ENCODE measurements at regions not wholly inside any gene's neighbourhood (a gene's known extent, or its start where the extent isn't known, plus 50 kb on each side); places are given as distances from the start of the nearest gene placed in this dataset.
"Not testable (repeated sequence)": the region's sequence is repeated elsewhere in the genome, so short reads cannot be mapped to it uniquely, and the experiment has no call there.

DNA sequence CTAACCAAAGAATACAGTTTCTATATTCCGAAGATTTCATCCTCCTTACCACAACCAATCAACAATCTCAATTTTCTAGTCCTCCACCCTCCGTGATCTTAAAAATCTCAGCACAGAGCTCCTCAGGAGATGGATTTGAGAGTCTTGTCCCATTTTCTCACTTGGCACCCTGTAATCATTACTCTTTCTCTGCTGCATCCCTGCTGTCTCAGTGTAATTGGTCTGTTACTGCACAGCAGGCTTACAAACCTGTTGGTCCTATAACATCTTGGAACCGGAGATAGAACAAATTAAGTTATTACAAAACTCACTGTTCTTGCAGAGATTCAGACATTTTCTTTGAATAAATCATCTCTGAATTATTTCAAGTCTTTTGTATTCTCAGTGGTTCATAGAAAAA lies 1227.2 kb downstream of the JRKL start:
- no peak for DNase-seq

DNA sequence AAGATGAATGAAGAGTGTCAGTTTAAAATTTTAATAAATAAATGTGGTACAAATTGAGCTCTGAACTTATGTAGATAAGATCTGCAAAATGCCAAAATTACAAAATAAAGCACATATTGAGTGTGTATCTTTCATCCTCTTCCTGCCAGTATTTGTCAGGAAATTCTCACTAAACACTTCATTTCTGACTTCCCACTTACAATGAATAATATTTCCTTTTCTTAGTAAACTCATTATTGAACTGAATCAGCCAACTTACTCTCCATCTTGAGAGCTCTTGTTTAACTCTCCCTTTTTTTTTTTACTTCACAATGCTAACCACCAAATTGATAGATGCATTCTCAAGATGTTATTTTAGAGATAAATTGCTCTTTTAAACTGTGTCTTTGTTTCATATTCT lies 1230.2 kb downstream of the JRKL start:
- no peak for DNase-seq

DNA sequence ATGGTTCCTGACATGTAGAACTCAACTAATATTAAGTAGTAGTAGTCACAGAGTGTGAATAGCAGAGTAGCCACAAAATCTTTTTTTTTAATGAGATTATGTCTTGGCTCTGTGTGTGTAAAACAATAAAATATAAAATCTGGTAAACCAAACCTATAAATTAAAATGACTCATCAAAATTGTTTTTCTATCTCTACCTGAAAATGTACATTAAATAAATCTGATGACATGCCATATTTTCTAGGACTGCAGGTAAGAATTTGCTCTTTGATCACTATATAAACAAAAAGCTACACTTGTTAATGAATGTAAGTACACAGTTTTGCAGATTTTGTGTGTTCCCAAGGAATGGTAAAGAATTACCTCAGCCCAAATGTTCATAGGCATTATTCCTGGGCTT lies 1231.5 kb downstream of the JRKL start:
- DNase-seq = no peak

DNA sequence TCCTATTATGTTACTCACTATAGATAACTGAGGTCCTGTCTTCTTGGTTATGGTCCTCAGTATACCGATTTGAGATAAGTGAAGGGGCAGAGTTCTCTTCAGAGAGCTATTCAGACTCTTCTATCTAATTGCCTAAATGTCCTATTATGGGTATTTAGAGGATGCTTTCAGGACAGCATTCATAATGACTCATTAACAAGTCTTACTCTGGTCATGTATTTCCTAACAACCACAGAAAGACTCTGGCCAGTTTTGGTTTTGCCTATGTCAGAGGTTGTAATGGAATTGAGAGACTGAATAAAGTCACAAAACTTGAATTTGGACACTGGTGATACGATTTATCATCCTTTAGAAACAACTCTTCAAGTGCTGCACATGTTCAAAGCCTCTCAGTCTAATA lies 1233.0 kb downstream of the JRKL start:
- no peak for DNase-seq

DNA sequence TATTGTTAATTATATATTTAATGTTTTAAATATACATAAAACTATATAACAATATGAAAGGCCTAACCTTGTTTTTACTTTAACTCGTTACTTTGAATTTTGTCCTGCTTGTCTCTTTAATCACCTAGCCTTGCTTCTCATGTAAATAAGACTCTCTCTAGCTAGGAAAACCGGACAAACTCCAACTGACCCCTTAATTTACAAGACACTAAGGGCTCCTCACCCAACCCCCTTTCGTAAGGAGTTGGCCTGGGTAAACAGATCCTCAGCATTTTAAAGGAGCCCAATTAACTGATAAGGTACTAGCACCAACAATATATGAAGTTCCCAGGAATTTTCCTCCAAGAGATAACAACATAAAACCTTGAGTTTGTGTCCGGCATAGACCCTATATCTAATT lies 1246.9 kb downstream of the JRKL start:
- DNase-seq = not testable (repeated sequence)

DNA sequence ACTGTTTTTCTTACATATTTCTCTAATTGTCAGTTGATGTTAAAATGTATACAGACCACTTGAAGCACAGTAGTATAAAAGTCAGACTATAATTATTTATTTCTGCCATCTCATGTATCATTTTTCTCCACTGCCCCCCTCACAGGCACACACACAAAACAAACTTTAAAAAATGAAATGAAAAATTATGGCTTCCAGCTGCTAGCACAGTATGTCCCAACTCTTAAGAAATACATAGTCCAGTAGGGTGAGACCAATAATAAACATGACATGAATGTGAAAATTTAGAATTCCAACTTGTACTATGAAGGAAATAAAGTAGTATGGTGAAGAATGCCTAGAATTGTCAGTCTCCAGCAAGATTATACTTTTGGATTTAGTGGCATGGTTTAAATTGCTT lies 1247.9 kb downstream of the JRKL start:
- no peak for DNase-seq

DNA sequence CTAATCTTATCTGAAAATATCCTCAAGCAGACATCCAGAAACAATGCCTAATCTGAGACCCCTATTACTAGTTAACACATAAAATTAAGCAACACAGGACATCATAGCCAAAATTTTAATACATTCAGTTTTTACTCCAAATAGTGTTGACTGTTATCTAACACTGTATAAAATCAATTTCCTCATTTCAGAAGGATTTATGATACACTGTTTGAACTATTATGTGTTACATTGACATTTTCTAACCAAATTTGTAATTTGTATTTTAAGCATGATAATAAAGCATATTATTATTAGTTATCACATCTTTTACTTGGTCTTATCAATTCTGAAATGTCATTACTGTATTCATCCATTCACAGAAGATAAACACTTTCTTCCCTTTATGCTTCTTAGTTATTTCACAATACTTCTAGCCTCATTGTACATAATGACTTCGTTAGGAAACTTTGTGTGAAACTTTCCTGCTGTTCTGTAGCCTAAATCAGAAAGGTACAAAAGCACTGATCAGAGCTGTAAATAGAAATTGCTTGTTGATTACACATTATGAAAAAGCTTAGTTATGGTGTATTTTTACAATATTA lies 1248.9 kb downstream of the JRKL start:
- DNase-seq = no peak

DNA sequence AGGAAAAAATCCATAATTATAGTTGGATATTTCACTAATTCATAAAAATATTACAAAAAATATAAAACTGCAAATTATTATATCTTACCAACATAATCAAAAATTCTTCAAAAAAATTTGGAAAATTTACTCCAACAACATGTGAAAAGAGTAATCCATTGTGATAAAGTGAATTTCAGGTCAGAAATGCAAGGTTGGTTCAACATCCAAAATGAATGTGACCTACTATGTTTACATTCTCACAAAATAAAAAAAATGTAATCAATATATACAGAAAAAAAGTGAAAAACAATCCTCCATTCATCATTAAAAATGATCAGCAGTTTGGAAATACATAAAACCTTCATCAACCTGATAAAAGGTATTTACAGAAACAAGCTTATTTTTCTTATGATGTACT lies 1252.2 kb downstream of the JRKL start:
- no peak for DNase-seq

DNA sequence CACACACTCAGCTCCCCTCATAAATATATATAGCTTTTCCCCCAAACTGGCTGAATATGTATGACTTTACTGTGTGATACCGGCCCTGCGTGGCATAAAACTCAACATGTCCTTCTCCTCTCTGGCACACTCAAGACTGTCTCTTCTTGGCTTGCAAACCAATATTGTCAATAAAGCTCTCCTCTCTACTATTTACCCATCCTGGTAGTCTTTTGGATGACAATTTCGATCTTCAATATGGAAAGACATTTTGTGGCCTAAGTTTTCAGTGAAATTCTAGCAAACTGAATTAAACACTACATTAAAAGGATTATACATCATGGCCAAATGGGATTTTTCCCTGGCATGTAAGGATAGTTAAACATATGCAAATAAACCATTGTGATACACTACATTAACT lies 1255.9 kb downstream of the JRKL start:
- no peak for DNase-seq

DNA sequence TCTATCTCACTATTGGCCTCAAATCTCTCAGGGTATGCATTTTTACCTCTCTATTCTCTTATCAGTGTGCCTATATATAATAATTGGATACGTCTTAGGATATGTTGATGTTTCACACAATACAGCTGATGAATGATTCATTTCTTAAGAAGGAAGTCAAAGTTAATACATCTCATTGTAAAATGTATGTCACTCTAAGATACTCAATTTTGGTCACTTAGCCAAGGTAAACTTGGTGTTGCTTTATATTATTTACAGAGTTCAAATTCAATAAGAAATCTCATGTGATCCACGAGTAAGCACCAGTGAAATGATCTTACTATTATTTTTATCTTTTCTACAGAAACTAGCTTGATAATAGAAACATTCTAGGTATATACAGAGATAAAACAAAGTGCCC lies 1266.5 kb downstream of the JRKL start:
- no peak for DNase-seq

DNA sequence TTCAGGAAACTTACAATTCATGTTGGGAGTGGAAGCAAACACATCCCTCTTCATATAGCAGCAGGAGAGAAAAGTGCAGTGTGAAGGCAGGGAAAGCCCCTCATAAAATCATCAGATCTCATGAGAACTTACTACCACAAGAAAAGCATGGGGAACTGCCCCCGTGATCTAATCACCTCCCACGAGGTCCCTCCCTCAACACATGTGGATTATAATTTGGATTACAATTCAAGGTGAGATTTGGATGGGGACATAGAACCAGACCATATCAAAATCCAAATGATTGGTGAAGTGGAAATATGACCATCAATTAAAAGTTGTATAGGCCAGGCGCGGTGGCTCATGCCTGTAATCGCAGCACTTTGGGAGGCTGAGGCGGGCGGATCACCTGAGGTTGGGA lies 1268.0 kb downstream of the JRKL start:
- DNase-seq = no peak

DNA sequence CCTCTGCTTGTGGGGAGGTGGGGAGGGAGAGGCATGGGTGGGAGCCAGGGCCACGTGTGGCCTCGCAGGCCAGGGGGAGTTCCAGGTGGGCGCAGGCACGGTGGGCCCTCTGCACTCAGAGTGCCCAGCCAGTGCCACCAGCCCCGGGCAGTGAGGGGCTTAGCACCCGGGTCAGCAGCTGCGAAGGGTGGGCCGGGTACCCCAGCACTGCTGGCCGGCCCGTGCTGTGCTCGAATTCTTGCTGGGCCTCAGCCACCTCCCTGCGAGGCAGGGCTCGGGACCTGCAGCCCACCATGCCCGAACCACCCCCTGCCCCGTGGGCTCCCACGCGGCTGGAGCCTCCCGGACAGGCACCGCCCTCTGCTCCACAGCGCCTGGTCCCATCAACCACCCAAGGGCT lies 1277.2 kb downstream of the JRKL start:
- DNase-seq = no peak

DNA sequence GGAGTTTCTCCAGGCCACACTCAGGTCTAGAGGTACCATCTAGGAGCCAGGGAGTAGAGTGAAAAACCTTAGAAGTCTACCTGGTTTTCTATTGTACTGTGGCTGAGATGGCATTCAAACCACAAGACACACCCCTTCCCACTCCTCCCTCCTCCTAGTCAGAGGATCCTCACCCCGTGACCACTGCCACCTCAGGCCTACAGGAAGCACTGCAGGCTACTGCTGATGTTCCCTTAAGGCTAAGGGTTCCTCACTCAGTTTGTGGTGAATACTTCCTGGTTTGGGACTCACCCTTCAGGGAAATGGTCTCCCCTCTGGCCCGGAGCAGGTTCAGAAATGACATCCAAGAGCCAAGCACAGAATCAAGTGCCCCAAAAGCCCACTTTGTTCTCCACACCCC lies 1293.9 kb downstream of the JRKL start:
- DNase-seq = no peak

DNA sequence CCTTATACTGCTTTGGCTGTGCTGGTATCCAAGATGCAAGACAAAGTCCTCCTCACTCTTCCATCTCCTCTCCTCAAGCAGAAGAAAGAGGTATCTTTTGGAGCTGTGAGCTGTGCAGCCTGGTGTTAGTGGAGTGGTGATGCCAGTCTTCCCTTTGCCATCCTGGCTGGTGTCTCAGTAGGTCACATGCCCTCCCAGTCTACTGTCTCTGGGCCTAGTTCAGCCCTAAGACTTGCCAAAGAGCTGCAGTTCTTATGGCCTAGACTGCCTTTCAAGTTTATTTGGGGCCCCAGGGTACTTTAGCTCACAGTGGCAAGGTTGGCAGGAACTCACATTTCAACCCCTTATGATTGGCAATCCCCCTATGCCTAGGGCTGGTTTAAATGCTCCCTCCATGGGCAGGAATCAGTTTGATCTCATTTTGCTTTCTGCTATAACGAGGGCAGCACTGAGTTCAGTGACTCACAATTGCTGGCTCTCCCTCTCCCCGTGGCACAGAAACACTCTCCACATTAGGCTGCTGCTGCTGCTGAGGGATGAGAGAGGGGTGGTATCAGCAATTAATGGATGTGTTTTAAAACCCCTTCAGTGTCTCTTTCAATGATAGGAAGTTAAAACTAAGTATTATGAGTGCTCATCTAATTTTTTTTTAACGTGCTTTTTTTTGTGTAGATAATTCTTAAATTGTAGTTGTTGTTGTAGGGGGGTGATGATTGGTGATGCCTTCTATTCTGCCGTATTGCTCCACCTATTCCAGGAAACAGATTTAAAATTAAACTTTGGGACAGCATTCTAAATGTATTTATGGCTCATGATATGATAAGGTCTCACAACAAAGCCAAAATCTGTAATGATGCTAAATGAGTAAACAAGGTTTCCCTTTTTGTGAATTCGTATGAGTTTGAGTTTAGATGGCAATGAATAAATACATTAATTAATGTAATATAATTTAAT lies 1295.0 kb downstream of the JRKL start:
- DNase-seq = no peak

DNA sequence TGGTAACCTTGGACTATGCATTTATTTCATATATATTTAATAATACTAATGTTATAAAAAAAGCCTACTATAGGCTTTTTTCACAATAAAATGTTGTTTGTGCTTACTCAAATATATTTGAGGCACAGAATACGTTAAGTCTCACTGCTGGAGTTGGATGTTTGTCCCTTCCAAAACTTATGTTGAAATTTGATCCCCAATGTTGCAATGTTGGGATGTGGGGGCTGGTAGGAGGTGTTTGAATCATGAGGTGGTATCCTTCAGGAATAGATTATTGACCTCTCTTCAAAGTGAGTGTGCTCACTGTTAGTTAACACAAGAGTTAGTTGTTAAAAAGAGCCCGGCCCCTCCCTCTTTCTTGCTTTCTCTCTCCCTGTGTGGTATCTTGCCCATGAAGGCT lies 1295.9 kb downstream of the JRKL start:
- DNase-seq = no peak

DNA sequence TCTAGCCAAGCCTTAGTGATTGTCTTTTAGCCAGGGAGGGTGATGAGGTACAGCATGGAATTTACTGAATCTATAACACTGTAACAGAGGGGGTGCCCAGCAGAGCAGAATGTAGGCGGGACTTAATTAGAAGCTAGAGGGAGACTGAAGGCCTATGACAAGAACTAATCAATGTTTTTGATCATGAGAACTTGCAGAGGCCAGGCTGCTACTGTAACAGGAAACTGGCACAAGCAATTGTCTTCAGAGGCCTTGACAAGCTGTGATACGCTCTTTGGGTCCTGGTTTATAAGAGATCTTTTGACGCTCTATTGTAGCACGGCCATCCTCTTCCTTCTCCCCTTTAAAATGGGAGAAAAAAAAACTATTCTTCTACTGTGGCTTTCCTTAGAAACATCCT lies 1297.3 kb downstream of the JRKL start:
- DNase-seq = no peak

DNA sequence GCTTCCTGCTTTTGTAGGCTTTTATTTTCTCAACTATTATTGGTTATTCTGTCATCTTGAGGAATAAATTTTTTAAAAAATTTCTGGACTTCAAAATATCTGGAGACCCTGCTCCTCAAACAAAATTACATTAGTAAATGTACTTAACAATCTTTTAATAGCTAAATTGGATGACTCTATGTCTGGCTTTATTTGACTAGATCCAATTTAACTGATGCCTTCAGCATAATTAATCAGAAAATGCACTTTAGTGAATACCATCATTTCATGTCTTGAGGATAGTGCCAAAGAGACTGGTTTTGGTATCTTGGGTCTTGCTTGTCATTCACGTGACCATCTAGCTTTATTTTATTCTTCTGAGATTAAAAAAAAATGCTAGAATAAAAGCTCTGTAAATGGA lies 1301.2 kb downstream of the JRKL start:
- DNase-seq = no peak

DNA sequence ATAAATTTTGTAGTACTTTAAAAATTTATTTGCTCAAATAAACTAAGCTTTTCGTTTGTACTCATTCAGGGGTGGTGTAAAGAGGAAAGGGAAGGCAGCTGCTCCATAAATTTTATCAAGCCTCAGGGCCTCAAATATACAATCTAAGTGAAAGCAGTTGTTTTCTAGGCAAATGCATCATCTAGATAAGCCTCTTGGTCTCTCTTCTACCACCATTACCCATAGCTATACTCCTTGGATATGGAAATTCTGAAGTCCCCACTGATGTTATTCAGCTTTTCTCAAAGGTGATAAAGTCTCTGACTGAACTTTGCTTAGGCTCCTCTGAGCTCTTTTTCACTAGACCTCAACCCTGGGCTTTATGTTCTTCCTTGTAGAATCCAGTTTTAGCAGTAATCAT lies 1313.1 kb downstream of the JRKL start:
- DNase-seq = no peak

DNA sequence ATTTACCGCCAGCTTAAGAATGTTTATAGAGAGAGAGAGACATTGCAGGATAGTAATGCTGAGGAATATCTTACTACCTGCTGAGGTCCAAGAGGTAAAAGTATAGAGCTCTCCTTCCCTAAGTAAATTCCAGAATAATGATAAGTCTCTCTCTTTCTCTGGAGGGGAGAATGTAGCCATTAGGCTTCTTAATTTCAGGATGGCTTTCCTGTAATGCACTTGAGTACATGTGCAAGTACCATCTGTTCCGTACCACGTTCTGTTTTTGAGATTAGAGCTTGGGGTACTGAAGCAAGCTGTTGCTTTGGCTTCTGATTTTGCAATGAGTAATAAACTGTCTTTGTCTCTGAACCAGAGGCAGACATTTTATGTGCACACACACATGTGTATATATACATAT lies 1314.0 kb downstream of the JRKL start:
- no peak for DNase-seq

DNA sequence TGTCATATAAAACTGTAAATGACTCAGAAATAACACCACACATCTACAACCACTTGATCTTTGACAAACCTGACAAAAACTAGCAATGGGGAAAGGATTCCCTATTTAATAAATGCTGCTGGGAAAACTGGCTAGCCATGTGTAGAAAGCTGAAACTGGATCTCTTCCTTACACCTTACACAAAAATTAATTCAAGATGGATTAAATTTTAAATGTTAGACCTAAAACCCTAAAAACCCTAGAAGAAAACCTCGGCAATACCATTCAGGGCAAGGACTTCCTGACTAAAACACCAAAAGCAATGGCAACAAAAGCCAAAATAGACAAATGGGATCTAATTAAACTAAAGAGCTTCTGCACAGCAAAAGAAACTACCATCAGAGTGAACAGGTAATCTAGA lies 1315.3 kb upstream of the CNTN5 start:
- DNase-seq = not testable (repeated sequence)

DNA sequence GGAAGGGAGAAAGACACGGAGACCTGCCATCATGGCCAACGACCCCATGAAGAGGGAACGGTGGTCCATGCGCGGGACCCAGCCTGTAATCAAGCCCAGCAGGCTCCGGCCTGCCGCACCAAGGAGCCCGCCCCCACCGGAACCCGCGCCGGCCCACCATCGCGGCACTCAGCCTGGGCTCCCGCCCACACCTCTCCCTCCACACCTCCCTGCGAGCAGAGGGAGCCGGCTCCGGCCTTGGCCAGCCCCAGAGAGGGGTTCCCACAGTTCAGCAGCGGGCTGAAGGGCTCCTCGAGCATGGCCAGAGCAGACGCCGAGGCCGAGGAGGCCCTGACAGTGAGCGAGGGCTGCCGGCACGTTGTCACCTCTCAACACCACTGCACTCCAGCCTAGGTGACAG lies 1302.8 kb upstream of the CNTN5 start:
- DNase-seq = no peak

DNA sequence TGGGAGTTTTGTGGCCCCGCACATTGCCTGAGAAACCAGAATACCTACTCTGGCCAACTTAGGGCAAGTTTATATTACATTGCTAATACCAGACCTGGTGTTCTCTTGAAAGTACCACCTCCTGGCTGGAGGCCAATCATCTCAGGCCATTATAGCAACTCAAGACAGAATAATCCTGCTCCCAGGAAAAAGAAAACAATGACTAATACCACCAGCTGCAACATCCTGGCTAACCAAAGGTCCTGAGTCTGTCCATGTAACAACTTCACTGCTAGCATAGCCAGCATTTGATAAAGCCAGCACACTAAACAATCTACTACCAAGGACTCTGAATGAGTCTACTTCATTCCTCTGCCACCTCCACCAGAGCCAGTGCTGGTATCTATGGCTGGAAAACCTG lies 1298.7 kb upstream of the CNTN5 start:
- DNase-seq = no peak

DNA sequence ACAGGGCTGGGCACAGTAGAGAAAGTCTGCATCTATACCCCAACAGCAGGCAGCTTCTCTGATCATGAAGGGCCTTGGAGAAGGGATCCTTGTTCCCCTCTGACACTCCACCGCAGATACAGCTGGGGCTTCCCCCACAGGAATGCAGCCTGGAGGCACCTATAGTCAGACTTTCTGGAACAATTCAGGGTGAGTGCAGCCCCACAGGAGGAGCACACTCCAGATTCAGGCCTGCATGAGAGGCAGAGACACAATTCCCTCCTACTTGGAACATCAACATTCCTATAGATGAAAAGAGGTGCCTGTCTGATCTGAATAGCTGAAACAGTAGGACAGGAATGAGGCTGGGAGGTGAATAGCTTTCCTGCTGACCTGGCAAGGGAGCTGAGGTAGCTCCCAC lies 1298.0 kb upstream of the CNTN5 start:
- DNase-seq = no peak

DNA sequence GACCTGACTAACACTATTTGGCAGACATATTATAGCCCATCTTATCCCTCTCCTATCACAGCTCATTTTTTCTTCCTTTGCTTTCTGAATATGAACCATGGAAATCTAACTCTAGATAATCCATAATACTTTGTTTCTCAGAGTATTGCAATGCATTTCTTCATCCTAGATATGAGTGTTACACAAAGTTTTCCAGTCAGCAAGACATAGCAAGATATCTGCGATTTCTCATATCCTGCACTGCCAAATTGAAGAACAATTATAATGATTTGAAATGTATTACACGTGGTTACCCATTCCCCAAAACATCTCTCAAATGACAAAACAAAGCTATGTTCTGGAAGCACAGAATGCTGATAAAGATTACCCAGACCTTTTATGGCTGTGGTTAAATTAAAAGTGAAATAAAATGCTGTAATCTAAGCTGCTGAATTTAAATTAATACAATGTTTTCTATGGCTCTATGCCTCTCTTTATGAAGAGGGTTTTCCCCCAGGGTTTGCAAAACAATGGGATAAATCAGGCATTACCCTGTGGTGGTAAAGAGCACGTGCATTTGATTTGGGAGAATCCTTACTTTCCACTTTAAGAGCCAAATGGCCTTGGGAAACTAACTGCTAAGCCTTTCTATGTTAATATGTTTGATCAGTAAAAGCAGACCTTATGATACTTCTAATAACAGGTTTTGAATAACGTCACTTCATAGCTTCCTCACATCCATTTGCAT lies 1291.0 kb upstream of the CNTN5 start:
- DNase-seq = no peak
